K562 (cell line): ENCODE measurements at regions not wholly inside any gene's neighbourhood (a gene's known extent, or its start where the extent isn't known, plus 50 kb on each side); places are given as distances from the start of the nearest gene placed in this dataset.

Experiments used
- ATAC-seq: fragments of 200-7000 bp; cut with Tn5 transposase; 3 replicates; pipeline ENCODE4 v1.9.1; 2020; ENCODE audit warnings: moderate library complexity
- BruUV-seq: library from RNA; stranded (reverse); fragments of 400-500 nt; replicated peaks from 2 replicates; lab custom pipeline; 2021; lab: Mats Ljungman, UMichigan
- CTCF ChIA-PET: fragments of 300-600 bp; formaldehyde crosslinking; extraction: SDS; loops from one replicate; lab custom pipeline; 2021; ENCODE audit warnings: low intra/inter-chr PET ratio; lab: Yijun Ruan, JAX
- POLR2A ChIA-PET: fragments of 300-600, 350-650 bp; sonication (Branson Sonifier 250); formaldehyde crosslinking; extraction: SDS; loops from one replicate; lab custom pipeline; 2021; ENCODE audit warnings: antibody characterized with exemption, inconsistent platforms; lab: Yijun Ruan, JAX
- DNase-seq, 4 experiments: peaks; one replicate each; pipeline versions ENCODE4 v3.0.0 to v3.0.0-alpha.2; 2011 to 2018; ENCODE audit warnings: low spot score in 3 of 4, mixed read lengths in 3 of 4; ENCODE audit errors: extremely low read depth in 1 of 4
- FAIRE-seq: peaks from 2 replicates; lab custom pipeline; 2011; peaks lifted over from hg19 to GRCh38; lab: Jason Lieb, UNC
- H2AFZ ChIP-seq: 2 replicates; pipeline ENCODE4 v1.6.0; 2011; ENCODE audit warnings: low read depth, low read length, control low read depth, inconsistent platforms
- H3K27ac ChIP-seq: fragments of 200-600 bp; 3 replicates; pipeline ENCODE4 v1.8.0; 2011; ENCODE audit warnings: low read depth, mild to moderate bottlenecking, control low read depth, inconsistent platforms, low read length, moderate library complexity, mixed read lengths; ENCODE audit errors: extremely low read depth
- H3K27me3 ChIP-seq, 2 experiments: fragments of 300-600 bp in 1 of 2; 2 replicates in 1 of 2; 3 replicates in 1 of 2; pipeline versions ENCODE4 v1.6.0 to v1.8.0; 2011; ENCODE audit warnings: inconsistent platforms in 2 of 2, low read length in 2 of 2, mild to moderate bottlenecking in 1 of 2, mixed read lengths in 1 of 2, moderate library complexity in 1 of 2; ENCODE audit not compliant: control insufficient read depth in 2 of 2, insufficient read depth in 2 of 2
- H3K36me3 ChIP-seq: fragments of 300-600 bp; 3 replicates; pipeline ENCODE4 v1.8.0; 2011; ENCODE audit warnings: mild to moderate bottlenecking, low read length, inconsistent platforms; ENCODE audit not compliant: control insufficient read depth, insufficient read depth
- H3K4me1 ChIP-seq, 2 experiments: fragments of 200-600 bp in 1 of 2; replicated peaks in 1 of 2; 2 replicates in 1 of 2; 3 replicates in 1 of 2; pipeline versions ENCODE4 v1.5.1 to v1.8.0; 2011; ENCODE audit warnings: inconsistent platforms in 2 of 2, low read length in 2 of 2, mild to moderate bottlenecking in 1 of 2, mixed read lengths in 1 of 2, moderate library complexity in 1 of 2; ENCODE audit not compliant: control insufficient read depth in 2 of 2, insufficient read depth in 2 of 2
- H3K4me2 ChIP-seq: 2 replicates; pipeline ENCODE4 v1.6.1; 2011; ENCODE audit warnings: low read length, control low read depth, inconsistent platforms, mixed read lengths; ENCODE audit not compliant: insufficient read depth
- H3K4me3 ChIP-seq: fragments of 200-600 bp; sonication (generic), shearing (Covaris generic); 2 replicates; pipeline ENCODE4 v1.5.1; 2016; ENCODE audit warnings: control low read depth, inconsistent platforms
- H3K79me2 ChIP-seq: fragments of 200-600 bp; 3 replicates; pipeline ENCODE4 v1.8.0; 2011; ENCODE audit warnings: low read length, inconsistent platforms; ENCODE audit not compliant: control insufficient read depth, insufficient read depth
- H3K9ac ChIP-seq, 2 experiments: 2 replicates each; pipeline versions ENCODE4 v1.6.0 to v1.6.1; 2011; ENCODE audit warnings: low read depth in 2 of 2, low read length in 2 of 2, control low read depth in 1 of 2, inconsistent platforms in 1 of 2, mild to moderate bottlenecking in 1 of 2, mixed read lengths in 1 of 2; ENCODE audit not compliant: insufficient read depth in 1 of 2
- H3K9me1 ChIP-seq: one replicate; pipeline ENCODE4 v1.6.0; 2011; ENCODE audit warnings: inconsistent platforms, mild to moderate bottlenecking, low read length, moderate library complexity; ENCODE audit not compliant: control insufficient read depth, insufficient read depth
- H3K9me3 ChIP-seq: replicated peaks from 2 replicates; pipeline ENCODE4 v1.5.1; 2011; ENCODE audit warnings: low read depth, low read length, inconsistent platforms; ENCODE audit not compliant: control insufficient read depth, insufficient read depth
- H4K20me1 ChIP-seq: replicated peaks from 2 replicates; pipeline ENCODE4 v1.6.1; 2011; ENCODE audit warnings: low read length, inconsistent platforms, mixed read lengths; ENCODE audit not compliant: control insufficient read depth, insufficient read depth
- COPS2 ChIP-seq: fragments of 450-650 bp; conservative IDR thresholded peaks from 2 replicates; pipeline ENCODE4 v1.6.1; 2016; ENCODE audit warnings: mild to moderate bottlenecking, moderate library complexity
- DIDO1 ChIP-seq: fragments of 450-650 bp; IDR thresholded peaks from 2 replicates; pipeline ENCODE4 v1.6.1; 2016; ENCODE audit warnings: low read depth, missing biosample characterization, missing genetic modification characterization
- ELF4 ChIP-seq: fragments of 450-650 bp; formaldehyde crosslinking; IDR thresholded peaks from 2 replicates; pipeline ENCODE4 v1.4.0; 2022; ENCODE audit warnings: missing genetic modification characterization
- ILK ChIP-seq: fragments of 450-650 bp; IDR thresholded peaks from 2 replicates; pipeline ENCODE4 v1.6.1; 2016; ENCODE audit warnings: missing genetic modification characterization, low read depth, mild to moderate bottlenecking, missing compliant biosample characterization, moderate library complexity, borderline replicate concordance
- MYBL2 ChIP-seq, 2 experiments: fragments of 450-650 bp in 1 of 2; sonication (generic) in 1 of 2; formaldehyde crosslinking in 1 of 2; IDR thresholded peaks; 2 replicates each; pipeline versions ENCODE4 v1.6.1 to v1.8.1; 2017 to 2022; ENCODE audit warnings: borderline replicate concordance in 1 of 2, inconsistent platforms in 1 of 2, low read depth in 1 of 2, mild to moderate bottlenecking in 1 of 2, missing genetic modification reagents in 1 of 2, moderate library complexity in 1 of 2
- NCOA6 ChIP-seq: fragments of 450-650 bp; IDR thresholded peaks from 2 replicates; pipeline ENCODE4 v1.6.1; 2017; ENCODE audit warnings: mild to moderate bottlenecking
- OTX1 ChIP-seq: fragments of 450-650 bp; formaldehyde crosslinking; IDR thresholded peaks from 2 replicates; pipeline ENCODE4 v1.4.0; 2022; ENCODE audit warnings: mild to moderate bottlenecking
- PRMT5 ChIP-seq: sonication (generic); formaldehyde crosslinking; IDR thresholded peaks from 2 replicates; pipeline ENCODE4 v1.5.0; 2020; ENCODE audit warnings: missing genetic modification reagents
- PRPF4 ChIP-seq: fragments of 200-400 bp; formaldehyde crosslinking; IDR thresholded peaks from one replicate; pipeline ENCODE4 v1.6.1; 2017; ENCODE audit warnings: low read length, low read depth, mild to moderate bottlenecking; ENCODE audit not compliant: insufficient read depth, poor library complexity, severe bottlenecking
- SMAD1 ChIP-seq: fragments of 150-350 bp; IDR thresholded peaks from 2 replicates; pipeline ENCODE4 v1.6.1; 2014; ENCODE audit warnings: low read length, low read depth; ENCODE audit not compliant: partially characterized antibody
- SNRNP70 ChIP-seq: fragments of 200-400 bp; formaldehyde crosslinking; optimal IDR thresholded peaks from 2 replicates; pipeline ENCODE3; 2017; ENCODE audit warnings: low read depth, low read length
- ZNF668 ChIP-seq: fragments of 250-450 bp; sonication (Bioruptor Pico); IDR thresholded peaks from 2 replicates; pipeline ENCODE4 v1.8.0; 2022; ENCODE audit warnings: mild to moderate bottlenecking, inconsistent platforms
- ZNF699 ChIP-seq: fragments of 250-450 bp; sonication (Bioruptor Pico); IDR thresholded peaks from 2 replicates; pipeline ENCODE4 v1.8.0; 2021; ENCODE audit warnings: mild to moderate bottlenecking, moderate library complexity; ENCODE audit not compliant: insufficient replicate concordance
- ZNF785 ChIP-seq: fragments of 250-450 bp; sonication (Bioruptor Pico); IDR thresholded peaks from 2 replicates; pipeline ENCODE4 v1.4.0; 2020; ENCODE audit warnings: mild to moderate bottlenecking
- WGBS: fragments of 100-300 bp; shearing (Covaris generic); methylation state at CpG from one replicate; pipeline ENCODE4 v1.1.6; 2016; ENCODE audit warnings: low coverage, mixed read lengths; ENCODE audit not compliant: insufficient coverage; ENCODE audit errors: missing lambda C conversion rate; 5-methylcytosine and 5-hydroxymethylcytosine counted together
- in situ Hi-C: fragments of 300-500 bp; cut with MboI; formaldehyde crosslinking; loops from 4 replicates; pipeline ENCODE4 v1.15.0; 2018; ENCODE audit warnings: inconsistent platforms, mixed read lengths
- intact Hi-C: fragments of 100-400 bp; cut with micrococcal nuclease; formaldehyde crosslinking; loops from 2 replicates; pipeline ENCODE4 v1.14.2; 2022

DNA sequence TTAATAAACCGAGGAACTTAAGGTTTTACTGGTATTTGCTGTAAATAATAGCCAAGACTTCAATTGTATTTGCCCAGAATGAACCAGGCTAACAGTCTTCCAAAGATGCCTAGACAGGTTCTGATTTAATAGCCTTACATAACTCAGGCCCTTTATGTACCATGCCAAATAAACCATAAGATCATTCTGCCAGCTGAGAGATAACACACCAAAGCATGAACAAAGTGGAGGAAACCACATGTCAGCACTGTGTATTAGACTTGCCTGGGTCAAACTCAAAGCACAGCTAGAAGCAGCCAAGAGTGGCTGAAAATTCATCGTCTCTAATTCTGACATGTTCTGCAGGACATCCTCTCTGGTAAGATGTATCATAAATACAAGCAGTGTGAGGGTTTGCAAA is 319.3 kb upstream of the ZNF608 start:
- ChIA-PET POLR2A (no interaction called here), CTCF (no interaction called here)
- no peak overlapping the region for H2AFZ ChIP-seq
- no peak overlapping the region for H3K4me3 ChIP-seq
- no peak for TF ChIP-seq OTX1 (CRISPR knock-in tag)
- TF ChIP-seq SMAD1: no peak
- no peak for TF ChIP-seq ZNF785
- H3K9ac ChIP-seq: no peak overlapping the region
- no peak for ATAC-seq
- DNase-seq: no peak
- H3K36me3 ChIP-seq: no peaks in the 10 kb centered on the region
- intact Hi-C loops: no loop called here
- WGBS: 0% methylated on average over 2 of the region's 2 CpGs
- no peak for FAIRE-seq
- H3K27me3 ChIP-seq: no peaks in the 10 kb centered on the region
- no TSS peak for BruUV-seq
- H3K4me1 ChIP-seq: no peaks in the 10 kb centered on the region
- H4K20me1 ChIP-seq: no peaks in the 10 kb centered on the region
- H3K4me2 ChIP-seq: no peak overlapping the region
- in situ Hi-C loops: no loop called here
- no peaks in the 10 kb centered on the region for H3K9me1 ChIP-seq
- H3K27ac ChIP-seq: no peak overlapping the region
- no peaks in the 10 kb centered on the region for H3K9me3 ChIP-seq
- no peaks in the 10 kb centered on the region for H3K79me2 ChIP-seq

DNA sequence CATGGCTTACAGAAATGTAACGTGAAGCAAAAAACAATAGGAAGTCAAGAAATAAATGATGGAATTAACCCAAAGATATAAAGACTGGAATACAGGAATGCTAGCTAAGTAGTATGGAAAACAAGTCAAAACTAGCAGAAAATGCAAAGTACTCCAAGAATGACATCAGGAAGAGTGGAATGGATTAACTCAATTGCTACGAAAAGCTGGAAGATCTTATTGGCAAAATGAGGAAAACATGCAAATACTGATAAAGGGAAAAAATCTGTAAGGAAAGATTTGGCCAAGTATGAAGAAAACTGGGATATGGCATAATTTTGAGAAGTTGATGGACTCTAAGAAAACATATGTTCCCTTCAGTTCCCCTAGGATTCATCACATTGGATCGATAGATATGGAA is 324.5 kb upstream of the ZNF608 start:
- H3K4me3 ChIP-seq: no peak overlapping the region
- H3K36me3 ChIP-seq: no peaks in the 10 kb centered on the region
- no peak overlapping the region for H3K27ac ChIP-seq
- H3K9me1 ChIP-seq: no peaks in the 10 kb centered on the region
- in situ Hi-C loops: no loop called here
- no peaks in the 10 kb centered on the region for H4K20me1 ChIP-seq
- H3K27me3 ChIP-seq: no peaks in the 10 kb centered on the region
- H3K9me3 ChIP-seq: no peaks in the 10 kb centered on the region
- 0% methylated on average over 3 of the region's 3 CpGs for WGBS
- H3K4me2 ChIP-seq: no peak overlapping the region
- CTCF ChIA-PET: no interaction called here
- intact Hi-C loops: no loop called here
- ATAC-seq (no peak), DNase-seq (no peak), FAIRE-seq (no peak)
- H2AFZ ChIP-seq: no peak overlapping the region
- no peak overlapping the region for H3K9ac ChIP-seq
- TF ChIP-seq ILK (tag): no peak
- TF ChIP-seq DIDO1 (tag): no peak
- TF ChIP-seq PRPF4: no peak
- no peak for TF ChIP-seq NCOA6
- no peak for TF ChIP-seq ELF4
- no peak for TF ChIP-seq MYBL2 (IDR thresholded peaks at IDR 0.05; ENCODE audit: low read depth)
- TF ChIP-seq MYBL2 (CRISPR knock-in tag; IDR thresholded peaks at IDR 0.05; ENCODE audit: borderline replicate concordance): no peak
- no peak for TF ChIP-seq ZNF668 (CRISPR knock-in tag)
- no peak for TF ChIP-seq SNRNP70
- no peak for TF ChIP-seq COPS2
- TF ChIP-seq ZNF699 (CRISPR knock-in tag): no peak
- no peak for TF ChIP-seq PRMT5
- POLR2A ChIA-PET: interaction anchor here (0.8 kb wide), 1 partner anchor 17 kb away, joined by 4 read pairs; no protein-coding TSS in a partner anchor
- H3K79me2 ChIP-seq: no peaks in the 10 kb centered on the region
- no TSS peak for BruUV-seq
- no peaks in the 10 kb centered on the region for H3K4me1 ChIP-seq
